ENCODE measurements at regions not wholly inside any gene's neighbourhood (a gene's known extent, or its start where the extent isn't known, plus 50 kb on each side); places are given as distances from the start of the nearest gene placed in this dataset.

DNA sequence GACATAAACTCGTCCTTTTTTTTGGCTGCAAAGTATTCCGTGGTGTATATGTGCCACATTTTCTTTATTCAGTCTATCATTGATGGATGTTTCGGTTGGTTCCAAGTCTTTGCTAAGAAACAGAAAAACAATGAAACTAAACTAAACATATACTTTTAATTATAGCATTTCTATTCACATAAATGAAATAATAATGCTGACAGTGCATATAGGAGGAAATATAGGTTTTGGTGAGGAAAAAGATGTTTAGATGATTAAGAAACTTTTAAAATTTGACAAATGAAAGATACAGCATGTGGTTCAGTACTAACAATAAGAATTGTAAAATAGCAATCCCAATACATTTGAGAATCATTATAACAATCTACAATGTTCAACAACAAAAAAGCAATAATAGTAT lies 1094.5 kb upstream of the CDH6 start:
- H3K9me3 ChIP-seq (ENCODE audit: control insufficient read depth, insufficient read depth, low read length) = no peaks in the 10 kb centered on the region
- H3F3A ChIP-seq (ENCODE audit: control insufficient read depth, insufficient read depth) = no peaks in the 10 kb centered on the region
- no peaks in the 10 kb centered on the region for H3K4me1 ChIP-seq (ENCODE audit: control insufficient read depth, low read length)
- no peak overlapping the region for H3K4me3 ChIP-seq (ENCODE audit: low read length)
- no peaks in the 10 kb centered on the region for H3K27me3 ChIP-seq (ENCODE audit: control insufficient read depth, low read length)
- H3K36me3 ChIP-seq (ENCODE audit: control insufficient read depth, low read length) = no peaks in the 10 kb centered on the region
- no peaks in the 10 kb centered on the region for H4K20me1 ChIP-seq (ENCODE audit: control insufficient read depth, insufficient read depth, low read depth, low read length)
- H3K27ac ChIP-seq (ENCODE audit: low read depth, low read length) = no peak overlapping the region
- H3K79me2 ChIP-seq (ENCODE audit: control insufficient read depth, low read length) = no peaks in the 10 kb centered on the region
- TF ChIP-seq, protein P1, sequence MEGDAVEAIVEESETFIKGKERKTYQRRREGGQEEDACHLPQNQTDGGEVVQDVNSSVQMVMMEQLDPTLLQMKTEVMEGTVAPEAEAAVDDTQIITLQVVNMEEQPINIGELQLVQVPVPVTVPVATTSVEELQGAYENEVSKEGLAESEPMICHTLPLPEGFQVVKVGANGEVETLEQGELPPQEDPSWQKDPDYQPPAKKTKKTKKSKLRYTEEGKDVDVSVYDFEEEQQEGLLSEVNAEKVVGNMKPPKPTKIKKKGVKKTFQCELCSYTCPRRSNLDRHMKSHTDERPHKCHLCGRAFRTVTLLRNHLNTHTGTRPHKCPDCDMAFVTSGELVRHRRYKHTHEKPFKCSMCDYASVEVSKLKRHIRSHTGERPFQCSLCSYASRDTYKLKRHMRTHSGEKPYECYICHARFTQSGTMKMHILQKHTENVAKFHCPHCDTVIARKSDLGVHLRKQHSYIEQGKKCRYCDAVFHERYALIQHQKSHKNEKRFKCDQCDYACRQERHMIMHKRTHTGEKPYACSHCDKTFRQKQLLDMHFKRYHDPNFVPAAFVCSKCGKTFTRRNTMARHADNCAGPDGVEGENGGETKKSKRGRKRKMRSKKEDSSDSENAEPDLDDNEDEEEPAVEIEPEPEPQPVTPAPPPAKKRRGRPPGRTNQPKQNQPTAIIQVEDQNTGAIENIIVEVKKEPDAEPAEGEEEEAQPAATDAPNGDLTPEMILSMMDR (IDR thresholded peaks at IDR 0.05; ENCODE audit: low read depth, low read length, poor library complexity, severe bottlenecking) = no peak
- no peak for TF ChIP-seq EZH2phosphoT487 (IDR thresholded peaks at IDR 0.05; ENCODE audit: borderline replicate concordance, low read length)
- no peak overlapping the region for H3K4me2 ChIP-seq (ENCODE audit: low read length)
- H3K9me2 ChIP-seq (replicated peaks; ENCODE audit: control insufficient read depth, low read length) = no peaks in the 10 kb centered on the region

DNA sequence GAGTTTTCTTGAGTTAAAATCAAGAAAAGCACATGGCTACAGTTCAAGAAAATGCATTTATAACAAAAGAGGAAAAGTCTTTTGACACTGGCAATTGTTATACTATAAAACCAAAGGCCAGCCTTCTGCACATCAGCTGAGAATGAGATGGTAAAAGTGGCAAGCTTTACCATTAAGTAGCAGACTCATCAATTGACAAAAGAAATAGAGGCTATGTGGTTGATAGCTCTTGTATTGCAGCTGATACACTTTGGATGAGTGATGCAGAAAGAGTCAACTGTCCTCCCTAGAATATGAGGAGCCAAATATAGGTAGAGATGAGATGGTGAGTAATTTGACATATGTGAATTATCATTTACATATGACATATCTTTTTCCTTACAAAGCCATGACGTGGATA lies 1100.9 kb upstream of the CDH6 start:
- no peaks in the 10 kb centered on the region for H3K4me1 ChIP-seq (ENCODE audit: control insufficient read depth, low read length)
- no peaks in the 10 kb centered on the region for H3F3A ChIP-seq (ENCODE audit: control insufficient read depth, insufficient read depth)
- H3K9me3 ChIP-seq (ENCODE audit: control insufficient read depth, insufficient read depth, low read length) = no peaks in the 10 kb centered on the region
- H3K4me2 ChIP-seq (ENCODE audit: low read length) = no peak overlapping the region
- H3K36me3 ChIP-seq (ENCODE audit: control insufficient read depth, low read length) = no peaks in the 10 kb centered on the region
- H3K79me2 ChIP-seq (ENCODE audit: control insufficient read depth, low read length) = no peaks in the 10 kb centered on the region
- H3K9me2 ChIP-seq (replicated peaks; ENCODE audit: control insufficient read depth, low read length) = no peaks in the 10 kb centered on the region
- TF ChIP-seq EZH2phosphoT487 (IDR thresholded peaks at IDR 0.05; ENCODE audit: borderline replicate concordance, low read length) = no peak
- TF ChIP-seq, protein P1 (IDR thresholded peaks at IDR 0.05; ENCODE audit: low read depth, low read length, poor library complexity, severe bottlenecking) = no peak
- no peak overlapping the region for H3K27ac ChIP-seq (ENCODE audit: low read depth, low read length)
- H3K4me3 ChIP-seq (ENCODE audit: low read length) = no peak overlapping the region
- H3K27me3 ChIP-seq (ENCODE audit: control insufficient read depth, low read length) = no peaks in the 10 kb centered on the region
- H4K20me1 ChIP-seq (ENCODE audit: control insufficient read depth, insufficient read depth, low read depth, low read length) = no peaks in the 10 kb centered on the region

DNA sequence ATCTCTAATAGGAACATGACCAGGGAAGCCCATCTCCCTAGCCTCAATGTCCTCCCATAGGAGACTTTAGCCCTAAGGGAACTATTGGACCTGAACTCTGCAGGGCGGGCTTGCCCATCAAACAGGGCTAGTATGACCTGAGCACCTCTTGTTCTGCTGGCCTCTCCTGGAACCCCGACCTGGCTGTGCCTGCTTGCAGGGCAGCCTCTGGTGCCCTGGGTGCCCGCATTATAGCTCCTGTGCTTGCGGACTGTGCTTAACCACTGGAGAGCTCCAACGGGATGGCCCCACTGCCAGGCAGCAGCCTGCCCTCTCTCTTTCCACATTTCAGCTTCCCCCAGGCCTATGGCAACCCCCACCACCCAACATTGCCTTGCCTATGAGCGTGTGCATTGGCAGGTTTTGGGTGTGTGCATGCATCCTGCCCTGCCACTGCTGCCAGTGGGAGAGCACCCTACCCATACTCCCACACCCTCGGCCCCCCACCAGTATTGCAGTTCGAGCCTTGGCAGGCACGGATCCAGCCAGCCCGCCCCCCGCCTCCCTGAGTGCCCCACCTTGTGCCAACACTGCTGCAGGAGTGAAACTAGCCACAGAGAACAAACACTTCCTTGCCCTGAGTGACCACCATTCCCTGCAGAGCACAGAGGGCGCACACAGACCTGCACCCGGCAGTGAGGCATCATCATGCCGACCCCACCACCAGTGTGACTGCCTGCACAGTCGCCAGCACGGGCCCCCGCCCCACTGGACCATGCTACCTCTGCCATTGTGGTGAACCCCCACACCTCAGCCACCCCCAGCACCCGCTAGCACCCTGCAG lies 1123.8 kb upstream of the CDH6 start:
- Histone ChIP-seq H3F3A (ENCODE audit: control insufficient read depth, insufficient read depth) (no peaks in the 10 kb centered on the region), H3K27ac (ENCODE audit: low read depth, low read length) (no peak overlapping the region), H4K20me1 (ENCODE audit: control insufficient read depth, insufficient read depth, low read depth, low read length) (no peaks in the 10 kb centered on the region), H3K4me2 (ENCODE audit: low read length) (no peak overlapping the region), H3K27me3 (ENCODE audit: control insufficient read depth, low read length) (no peaks in the 10 kb centered on the region), H3K4me1 (ENCODE audit: control insufficient read depth, low read length) (no peaks in the 10 kb centered on the region), H3K9me2 (replicated peaks; ENCODE audit: control insufficient read depth, low read length) (no peaks in the 10 kb centered on the region), H3K36me3 (ENCODE audit: control insufficient read depth, low read length) (no peaks in the 10 kb centered on the region), H3K4me3 (ENCODE audit: low read length) (no peak overlapping the region), H3K79me2 (ENCODE audit: control insufficient read depth, low read length) (no peaks in the 10 kb centered on the region), H3K9me3 (ENCODE audit: control insufficient read depth, insufficient read depth, low read length) (no peaks in the 10 kb centered on the region)
- no peak for TF ChIP-seq EZH2phosphoT487 (IDR thresholded peaks at IDR 0.05; ENCODE audit: borderline replicate concordance, low read length)
- TF ChIP-seq, protein P1 (IDR thresholded peaks at IDR 0.05; ENCODE audit: low read depth, low read length, poor library complexity, severe bottlenecking) = no peak
